Ovary (tissue), 3 donors: ENCODE measurements at regions not wholly inside any gene's neighbourhood (a gene's known extent, or its start where the extent isn't known, plus 50 kb on each side); places are given as distances from the start of the nearest gene placed in this dataset.

Source experiments
- EP300 ChIP-seq: sonication (generic); formaldehyde crosslinking; IDR thresholded peaks from one replicate; pipeline ENCODE4 v1.6.1; 2017; ENCODE audit warnings: antibody characterized with exemption
- POLR2A ChIP-seq: fragments of 450-650 bp; IDR thresholded peaks from one replicate; pipeline ENCODE4 v1.6.1; 2017; ENCODE audit warnings: antibody characterized with exemption, mild to moderate bottlenecking, moderate library complexity
- TF ChIP-seq, protein P1 (sequence below), 3 donors: fragments of 450-650 bp in 2 of 3; fragments of 200-600 bp in 1 of 3; IDR thresholded peaks; one replicate each; pipeline versions ENCODE4 v1.5.1 to v1.8.0; 2016 to 2022; ENCODE audit warnings: antibody characterized with exemption in 3 of 3, mild to moderate bottlenecking in 1 of 3
- donor health status: DM: no; HTN: no; CAD: no.

DNA sequence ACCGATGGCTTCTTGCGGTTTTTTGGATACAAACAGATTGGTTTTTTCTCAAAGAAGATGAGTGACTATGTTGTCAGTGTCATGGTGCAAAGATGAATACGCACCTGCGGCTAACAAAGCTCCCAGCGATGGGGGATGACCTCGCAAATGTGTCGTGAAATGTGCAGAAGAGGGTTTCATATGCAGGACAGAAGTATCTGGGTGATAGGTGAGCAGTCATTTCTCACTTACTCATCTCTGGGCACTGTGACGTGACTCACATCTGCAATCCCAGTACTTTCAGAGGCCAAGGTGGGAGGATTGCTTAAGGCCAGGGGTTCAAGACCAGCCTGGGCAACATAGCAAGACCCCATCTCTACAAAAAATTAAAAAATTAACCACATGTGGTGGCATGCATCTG lies 216.3 kb downstream of the ERMARD start:
- TF ChIP-seq, protein P1, sequence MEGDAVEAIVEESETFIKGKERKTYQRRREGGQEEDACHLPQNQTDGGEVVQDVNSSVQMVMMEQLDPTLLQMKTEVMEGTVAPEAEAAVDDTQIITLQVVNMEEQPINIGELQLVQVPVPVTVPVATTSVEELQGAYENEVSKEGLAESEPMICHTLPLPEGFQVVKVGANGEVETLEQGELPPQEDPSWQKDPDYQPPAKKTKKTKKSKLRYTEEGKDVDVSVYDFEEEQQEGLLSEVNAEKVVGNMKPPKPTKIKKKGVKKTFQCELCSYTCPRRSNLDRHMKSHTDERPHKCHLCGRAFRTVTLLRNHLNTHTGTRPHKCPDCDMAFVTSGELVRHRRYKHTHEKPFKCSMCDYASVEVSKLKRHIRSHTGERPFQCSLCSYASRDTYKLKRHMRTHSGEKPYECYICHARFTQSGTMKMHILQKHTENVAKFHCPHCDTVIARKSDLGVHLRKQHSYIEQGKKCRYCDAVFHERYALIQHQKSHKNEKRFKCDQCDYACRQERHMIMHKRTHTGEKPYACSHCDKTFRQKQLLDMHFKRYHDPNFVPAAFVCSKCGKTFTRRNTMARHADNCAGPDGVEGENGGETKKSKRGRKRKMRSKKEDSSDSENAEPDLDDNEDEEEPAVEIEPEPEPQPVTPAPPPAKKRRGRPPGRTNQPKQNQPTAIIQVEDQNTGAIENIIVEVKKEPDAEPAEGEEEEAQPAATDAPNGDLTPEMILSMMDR (IDR thresholded peaks at IDR 0.05) = no peak
- no peak for TF ChIP-seq POLR2A
- TF ChIP-seq EP300 = no peak
